WTC11 (cell line): ENCODE measurements at regions not wholly inside any gene's neighbourhood (a gene's known extent, or its start where the extent isn't known, plus 50 kb on each side); places are given as distances from the start of the nearest gene placed in this dataset.

ENCODE experiments used
- ATAC-seq: fragments of 200-7000 bp; cut with Tn5 transposase; 2 replicates; pipeline ENCODE4 v1.10.0; 2021; ENCODE audit warnings: mild to moderate bottlenecking, moderate library complexity
- CTCF ChIA-PET: fragments of 300-600 bp; sonication (Branson Sonifier 250); formaldehyde crosslinking; loops from one replicate; lab custom pipeline; 2021; ENCODE audit warnings: antibody characterized with exemption; lab: Charles Lee
- POLR2A ChIA-PET: fragments of 350-600 bp; sonication (Branson Sonifier 250); formaldehyde crosslinking; loops from one replicate; lab custom pipeline; 2021; ENCODE audit warnings: antibody characterized with exemption; lab: Charles Lee
- DNase-seq: peaks from one replicate; pipeline ENCODE4 v3.0.0; 2021; ENCODE audit warnings: low spot score
- H3K27ac Mint-ChIP-seq: 2 replicates; pipeline ENCODE4 v1.8.0; 2021; ENCODE audit warnings: mixed read lengths
- H3K27me3 Mint-ChIP-seq: 2 replicates; pipeline ENCODE4 v1.8.0; 2021; ENCODE audit warnings: low read depth, mild to moderate bottlenecking, moderate library complexity, mixed read lengths
- H3K36me3 Mint-ChIP-seq: 2 replicates; pipeline ENCODE4 v1.8.0; 2021; ENCODE audit warnings: mixed read lengths
- H3K4me1 Mint-ChIP-seq: 2 replicates; pipeline ENCODE4 v1.8.0; 2022; ENCODE audit warnings: mixed read lengths
- H3K4me3 Mint-ChIP-seq: 2 replicates; pipeline ENCODE4 v1.8.0; 2021; ENCODE audit warnings: mild to moderate bottlenecking, moderate library complexity, mixed read lengths
- H3K9me3 Mint-ChIP-seq: 2 replicates; pipeline ENCODE4 v1.8.0; 2021; ENCODE audit warnings: mixed read lengths
- ATF1 ChIP-seq: sonication (generic); formaldehyde crosslinking; IDR thresholded peaks from 2 replicates; pipeline ENCODE4 v1.8.1; 2023; ENCODE audit warnings: mild to moderate bottlenecking, moderate library complexity, missing genetic modification reagents
- ATF6 ChIP-seq: sonication (generic); formaldehyde crosslinking; IDR thresholded peaks from 2 replicates; pipeline ENCODE4 v1.8.1; 2023; ENCODE audit warnings: mild to moderate bottlenecking, missing genetic modification reagents
- E2F5 ChIP-seq: sonication (generic); formaldehyde crosslinking; IDR thresholded peaks from 2 replicates; pipeline ENCODE4 v1.8.1; 2022; ENCODE audit warnings: mild to moderate bottlenecking, moderate library complexity, missing genetic modification reagents
- FOXP4 ChIP-seq: sonication (generic); formaldehyde crosslinking; IDR thresholded peaks from 2 replicates; pipeline ENCODE4 v1.8.0; 2022; ENCODE audit warnings: mild to moderate bottlenecking, missing genetic modification reagents
- GRHL2 ChIP-seq: fragments of 250-450 bp; sonication (Bioruptor Pico); IDR thresholded peaks from 2 replicates; pipeline ENCODE4 v1.8.0; 2022; ENCODE audit warnings: mild to moderate bottlenecking, moderate library complexity; ENCODE audit not compliant: insufficient replicate concordance, severe bottlenecking
- JAZF1 ChIP-seq: fragments of 250-450 bp; sonication (Bioruptor Pico); IDR thresholded peaks from 2 replicates; pipeline ENCODE4 v1.9.0; 2021; ENCODE audit warnings: moderate library complexity, mild to moderate bottlenecking, inconsistent platforms
- KAT7 ChIP-seq: sonication (generic); formaldehyde crosslinking; IDR thresholded peaks from 2 replicates; pipeline ENCODE4 v1.8.1; 2023; ENCODE audit warnings: missing genetic modification reagents, mild to moderate bottlenecking, borderline replicate concordance
- MXD4 ChIP-seq: fragments of 250-450 bp; sonication (Bioruptor Pico); IDR thresholded peaks from 2 replicates; pipeline ENCODE4 v1.8.0; 2021; ENCODE audit warnings: mild to moderate bottlenecking, moderate library complexity, borderline replicate concordance
- NFE2L1 ChIP-seq: sonication (generic); formaldehyde crosslinking; IDR thresholded peaks from 2 replicates; pipeline ENCODE4 v1.8.1; 2023; ENCODE audit warnings: missing genetic modification reagents
- NR1H2 ChIP-seq: sonication (generic); formaldehyde crosslinking; IDR thresholded peaks from 2 replicates; pipeline ENCODE4 v1.9.0; 2021; ENCODE audit warnings: mild to moderate bottlenecking, moderate library complexity, missing genetic modification reagents
- NR3C1 ChIP-seq: sonication (generic); formaldehyde crosslinking; conservative IDR thresholded peaks from 2 replicates; pipeline ENCODE4 v1.8.1; 2023; ENCODE audit warnings: low read depth, mild to moderate bottlenecking, missing genetic modification reagents
- OVOL2 ChIP-seq: fragments of 250-450 bp; sonication (Bioruptor Pico); IDR thresholded peaks from 2 replicates; pipeline ENCODE4 v1.9.0; 2021; ENCODE audit warnings: mild to moderate bottlenecking, borderline replicate concordance
- PRRX2 ChIP-seq: fragments of 250-450 bp; sonication (Bioruptor Pico); IDR thresholded peaks from 2 replicates; pipeline ENCODE4 v1.8.0; 2021; ENCODE audit warnings: mild to moderate bottlenecking
- RORB ChIP-seq: fragments of 250-450 bp; sonication (Bioruptor Pico); IDR thresholded peaks from 2 replicates; pipeline ENCODE4 v1.9.0; 2021; ENCODE audit warnings: mild to moderate bottlenecking
- SMAD3 ChIP-seq: sonication (generic); formaldehyde crosslinking; IDR thresholded peaks from 2 replicates; pipeline ENCODE4 v1.8.0; 2022; ENCODE audit warnings: missing genetic modification reagents, mild to moderate bottlenecking, borderline replicate concordance
- TCF7 ChIP-seq: sonication (generic); formaldehyde crosslinking; IDR thresholded peaks from 2 replicates; pipeline ENCODE4 v1.8.0; 2022; ENCODE audit warnings: mild to moderate bottlenecking, low read depth, missing genetic modification reagents, moderate library complexity
- USF1 ChIP-seq: sonication (generic); formaldehyde crosslinking; IDR thresholded peaks from 2 replicates; pipeline ENCODE4 v1.8.0; 2022; ENCODE audit warnings: mild to moderate bottlenecking, missing genetic modification reagents
- ZBTB43 ChIP-seq: sonication (generic); formaldehyde crosslinking; IDR thresholded peaks from 2 replicates; pipeline ENCODE4 v1.8.1; 2023; ENCODE audit warnings: mild to moderate bottlenecking, missing genetic modification reagents
- ZNF121 ChIP-seq: sonication (generic); formaldehyde crosslinking; IDR thresholded peaks from 2 replicates; pipeline ENCODE4 v1.8.0; 2023; ENCODE audit warnings: missing genetic modification reagents
- ZNF138 ChIP-seq: sonication (generic); formaldehyde crosslinking; conservative IDR thresholded peaks from 2 replicates; pipeline ENCODE4 v1.8.1; 2022; ENCODE audit warnings: mild to moderate bottlenecking, moderate library complexity, missing genetic modification reagents
- ZNF317 ChIP-seq: sonication (generic); formaldehyde crosslinking; IDR thresholded peaks from 2 replicates; pipeline ENCODE4 v1.8.1; 2023; ENCODE audit warnings: low read depth, mild to moderate bottlenecking, moderate library complexity, missing genetic modification reagents, borderline replicate concordance

- peaks cover 10% of the 10 kb centered on the region for H3K9me3 Mint-ChIP-seq
- no peaks in the 10 kb centered on the region for H3K36me3 Mint-ChIP-seq
- CTCF ChIA-PET, result interaction anchor here (1.5 to 1.7 kb wide), 2 partner anchors 20 to 101 kb away, joined by 3 to 6 read pairs; no protein-coding TSS in a partner anchor
- POLR2A ChIA-PET, result no interaction called here
- no peak for TF ChIP-seq NFE2L1 (CRISPR knock-in tag)
- no peak for TF ChIP-seq ZNF317
- TF ChIP-seq NR1H2, result no peak
- TF ChIP-seq TCF7 (CRISPR knock-in tag), result no peak
- TF ChIP-seq NR3C1 (CRISPR knock-in tag), result no peak
- TF ChIP-seq ATF6 (CRISPR knock-in tag), result no peak
- TF ChIP-seq ATF1 (CRISPR knock-in tag), result no peak
- peaks cover 3% of the 10 kb centered on the region; the same call in 1 of the 2 replicates for H3K27me3 Mint-ChIP-seq
- H3K27ac Mint-ChIP-seq, result no peak overlapping the region
- no peak for DNase-seq
- ATAC-seq, result no peak
- peaks cover 21% of the 10 kb centered on the region for H3K4me1 Mint-ChIP-seq
- no peak overlapping the region for H3K4me3 Mint-ChIP-seq
Observed at GRCh38 chr7:41872966-41873365, 170.1 kb upstream of the INHBA start.

- Mint-ChIP-seq H3K4me1 (peaks cover 11% of the 10 kb centered on the region), H3K27ac (no peak overlapping the region), H3K9me3 (peaks cover 22% of the 10 kb centered on the region), H3K36me3 (peaks cover 14% of the 10 kb centered on the region), H3K27me3 (no peaks in the 10 kb centered on the region; the same call in 1 of the 2 replicates), H3K4me3 (no peak overlapping the region)
- ATAC-seq (no peak), DNase-seq (no peak)
- POLR2A ChIA-PET, result no interaction called here
- TF ChIP-seq ZBTB43 (CRISPR knock-in tag), result no peak
- TF ChIP-seq ZNF121, result no peak
- TF ChIP-seq KAT7 (CRISPR knock-in tag), result no peak
- no peak for TF ChIP-seq OVOL2
- no peak for TF ChIP-seq SMAD3 (CRISPR knock-in tag)
- no peak for TF ChIP-seq ZNF317
- TF ChIP-seq ZNF138 (CRISPR knock-in tag), result no peak
- CTCF ChIA-PET, result interaction anchor here (0.6 to 2.1 kb wide), 2 partner anchors 22 to 159 kb away, joined by 3 to 10 read pairs; no protein-coding TSS in a partner anchor
Observed at GRCh38 chr7:41870461-41871138, 167.7 kb upstream of the INHBA start.

- peaks cover 20% of the 10 kb centered on the region for H3K36me3 Mint-ChIP-seq
- H3K4me3 Mint-ChIP-seq, result no peak overlapping the region
- no peak for ATAC-seq
- POLR2A ChIA-PET, result no interaction called here
- H3K27ac Mint-ChIP-seq, result no peak overlapping the region
- no peaks in the 10 kb centered on the region; the same call in 1 of the 2 replicates for H3K27me3 Mint-ChIP-seq
- CTCF ChIA-PET, result interaction anchor here (0.6 to 2.1 kb wide), 2 partner anchors 22 to 159 kb away, joined by 3 to 10 read pairs; no protein-coding TSS in a partner anchor
- DNase-seq, result no peak
- H3K4me1 Mint-ChIP-seq, result peaks cover 11% of the 10 kb centered on the region
- H3K9me3 Mint-ChIP-seq, result peaks cover 28% of the 10 kb centered on the region
- TF ChIP-seq USF1 (CRISPR knock-in tag) (no peak), PRRX2 (CRISPR knock-in tag) (no peak), MXD4 (CRISPR knock-in tag) (no peak), RORB (CRISPR knock-in tag) (no peak), FOXP4 (no peak), JAZF1 (CRISPR knock-in tag) (no peak), GRHL2 (CRISPR knock-in tag) (no peak), E2F5 (no peak), ZNF121 (no peak)
- TF ChIP-seq, all 79 proteins: peak for 0
Observed at GRCh38 chr7:41869997-41870396, 167.1 kb upstream of the INHBA start.
